ENCODE measurements at regions not wholly inside any gene's neighbourhood (a gene's known extent, or its start where the extent isn't known, plus 50 kb on each side); places are given as distances from the start of the nearest gene placed in this dataset.

DNA sequence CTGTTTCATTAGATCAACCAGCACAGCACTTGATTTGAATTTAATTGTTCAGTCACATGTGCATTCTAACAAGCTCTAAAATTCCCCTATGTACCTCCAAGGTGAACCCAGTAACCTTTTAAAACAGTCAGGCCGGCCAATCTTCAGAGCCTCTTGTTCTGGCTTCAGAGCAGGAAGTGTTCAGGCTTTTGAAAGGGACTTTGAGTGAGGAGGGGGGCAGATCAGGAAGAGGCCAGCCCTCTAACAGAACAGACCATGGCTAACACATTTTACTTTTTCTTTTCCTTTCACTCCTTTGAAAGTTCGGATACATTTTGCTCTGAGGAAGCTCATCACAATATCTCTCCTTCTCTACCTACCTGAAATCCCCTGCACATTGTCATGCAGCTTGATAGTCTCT is 390.3 kb downstream of the TBC1D4 start:
- Histone ChIP-seq H2AFZ (ENCODE audit: low read length, unreplicated experiment) (no peak overlapping the region), H3K27ac (ENCODE audit: low read depth, low read length) (no peak overlapping the region), H3K79me2 (ENCODE audit: control insufficient read depth, insufficient read depth, low read length, unreplicated experiment) (no peaks in the 10 kb centered on the region), H3K4me3 (ENCODE audit: low read depth, low read length) (no peak overlapping the region), H3K36me3 (ENCODE audit: insufficient read depth, low read length) (no peaks in the 10 kb centered on the region), H3K4me1 (ENCODE audit: control insufficient read depth, insufficient read depth, low read length, unreplicated experiment) (no peaks in the 10 kb centered on the region), H3K27me3 (ENCODE audit: insufficient read depth, low read length) (no peaks in the 10 kb centered on the region)

DNA sequence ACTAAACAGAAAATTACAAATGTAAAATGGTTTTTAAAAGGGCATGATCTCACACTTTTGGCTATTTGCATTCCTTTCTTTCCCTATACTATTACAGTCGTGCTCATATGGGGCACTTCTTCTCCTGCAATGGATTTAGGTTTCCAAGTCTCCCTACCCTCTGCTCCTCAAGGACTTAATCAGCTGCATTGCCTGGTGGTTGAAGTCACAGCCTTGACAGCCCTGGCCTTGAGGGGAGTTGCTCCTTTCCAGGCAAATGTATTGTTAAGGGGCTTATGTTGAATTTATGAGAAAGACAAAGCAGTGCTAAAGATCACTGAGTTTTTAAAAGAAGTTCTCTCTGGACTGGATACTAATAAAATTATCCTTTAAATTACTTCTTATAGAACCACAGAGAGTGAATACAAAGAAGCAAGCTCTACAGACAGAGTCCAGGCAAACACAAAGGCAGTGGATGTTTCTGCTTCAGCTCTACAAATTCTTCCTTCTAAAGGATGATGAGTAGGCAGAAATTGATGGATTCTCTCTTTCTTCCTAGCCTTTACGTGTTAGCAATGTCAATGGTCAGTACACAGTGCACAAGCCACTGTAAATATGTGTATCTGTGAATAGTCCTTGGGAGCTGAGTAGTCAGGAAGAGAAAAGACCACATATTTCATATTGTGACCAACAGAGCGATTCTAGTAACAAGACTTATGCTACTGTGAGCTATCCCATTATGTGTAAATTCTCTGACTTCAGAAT is 390.9 kb downstream of the TBC1D4 start:
- no peaks in the 10 kb centered on the region for H3K36me3 ChIP-seq (ENCODE audit: insufficient read depth, low read length)
- no peak overlapping the region for H3K27ac ChIP-seq (ENCODE audit: low read depth, low read length)
- H3K27me3 ChIP-seq (ENCODE audit: insufficient read depth, low read length): no peaks in the 10 kb centered on the region
- H3K4me1 ChIP-seq (ENCODE audit: control insufficient read depth, insufficient read depth, low read length, unreplicated experiment): no peaks in the 10 kb centered on the region
- no peaks in the 10 kb centered on the region for H3K79me2 ChIP-seq (ENCODE audit: control insufficient read depth, insufficient read depth, low read length, unreplicated experiment)
- no peak overlapping the region for H3K4me3 ChIP-seq (ENCODE audit: low read depth, low read length)
- no peak overlapping the region for H2AFZ ChIP-seq (ENCODE audit: low read length, unreplicated experiment)

DNA sequence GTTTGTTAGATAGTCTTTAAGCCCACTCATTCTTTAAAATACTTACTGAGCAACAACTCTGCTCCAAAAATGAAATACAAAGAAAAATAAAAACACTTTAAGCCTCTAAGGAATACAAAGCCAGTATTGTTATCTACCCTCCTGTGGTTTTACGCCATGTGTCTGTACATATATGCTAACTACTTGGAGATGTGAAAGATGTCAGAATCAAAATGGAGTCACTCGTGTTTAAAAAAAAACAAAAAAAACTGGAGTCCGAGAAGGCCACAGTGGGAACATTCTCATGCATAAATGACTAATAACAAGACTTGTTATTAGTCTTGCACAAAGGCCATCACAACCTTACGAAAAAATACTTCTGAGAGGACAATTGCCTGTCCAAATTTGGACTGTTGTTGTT is 393.1 kb downstream of the TBC1D4 start:
- no peak overlapping the region for H2AFZ ChIP-seq (ENCODE audit: low read length, unreplicated experiment)
- H3K79me2 ChIP-seq (ENCODE audit: control insufficient read depth, insufficient read depth, low read length, unreplicated experiment): no peaks in the 10 kb centered on the region
- no peak overlapping the region for H3K27ac ChIP-seq (ENCODE audit: low read depth, low read length)
- no peaks in the 10 kb centered on the region for H3K4me1 ChIP-seq (ENCODE audit: control insufficient read depth, insufficient read depth, low read length, unreplicated experiment)
- H3K4me3 ChIP-seq (ENCODE audit: low read depth, low read length): no peak overlapping the region
- H3K36me3 ChIP-seq (ENCODE audit: insufficient read depth, low read length): no peaks in the 10 kb centered on the region
- no peaks in the 10 kb centered on the region for H3K27me3 ChIP-seq (ENCODE audit: insufficient read depth, low read length)

DNA sequence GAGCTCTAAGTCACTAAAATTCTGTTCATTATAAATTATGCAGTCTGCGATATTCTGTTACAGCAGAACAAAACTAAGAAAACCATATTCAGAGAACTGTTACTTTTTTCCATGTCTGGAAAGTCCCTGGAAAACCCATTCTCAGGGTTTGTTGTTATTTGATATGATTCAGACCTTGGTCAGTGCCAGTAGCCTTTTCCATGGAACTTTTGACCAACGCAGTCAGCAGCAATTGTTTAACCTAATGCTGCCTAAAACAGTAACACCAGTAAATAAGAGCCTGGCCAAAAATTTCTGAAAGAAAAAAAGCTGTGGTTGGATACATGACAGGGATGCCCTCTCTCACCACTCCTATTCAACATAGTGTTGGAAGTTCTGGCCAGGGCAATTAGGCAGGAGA is 402.7 kb downstream of the TBC1D4 start:
- no peaks in the 10 kb centered on the region for H3K79me2 ChIP-seq (ENCODE audit: control insufficient read depth, insufficient read depth, low read length, unreplicated experiment)
- H3K27ac ChIP-seq (ENCODE audit: low read depth, low read length): peak overlapping the region; percentile 59; the same call in 1 of the 2 replicates
- H3K36me3 ChIP-seq (ENCODE audit: insufficient read depth, low read length): no peaks in the 10 kb centered on the region
- peaks cover 4% of the 10 kb centered on the region for H3K4me1 ChIP-seq (ENCODE audit: control insufficient read depth, insufficient read depth, low read length, unreplicated experiment)
- H2AFZ ChIP-seq (ENCODE audit: low read length, unreplicated experiment): no peak overlapping the region
- H3K4me3 ChIP-seq (ENCODE audit: low read depth, low read length): no peak overlapping the region
- H3K27me3 ChIP-seq (ENCODE audit: insufficient read depth, low read length): no peaks in the 10 kb centered on the region

DNA sequence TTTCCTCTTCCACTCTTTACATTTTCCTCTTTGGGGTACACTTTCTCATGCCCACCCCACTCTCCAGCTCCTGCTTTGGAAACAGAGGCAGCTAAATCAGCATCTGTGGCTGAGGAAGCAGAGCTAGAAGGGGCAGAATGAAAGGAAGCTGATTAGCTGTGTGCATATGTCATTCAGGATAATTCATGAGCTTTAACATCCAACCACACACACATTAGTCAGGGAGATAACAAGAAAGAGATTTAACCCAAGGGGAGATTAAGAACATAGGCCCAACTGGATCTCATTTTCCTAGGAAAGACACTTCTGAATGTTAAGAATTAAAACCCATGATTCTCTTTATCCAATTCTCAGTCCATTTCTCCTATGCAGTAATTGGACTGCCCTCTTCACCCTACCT is 405.5 kb downstream of the TBC1D4 start:
- Histone ChIP-seq H3K27ac (ENCODE audit: low read depth, low read length) (no peak overlapping the region), H3K79me2 (ENCODE audit: control insufficient read depth, insufficient read depth, low read length, unreplicated experiment) (no peaks in the 10 kb centered on the region), H3K36me3 (ENCODE audit: insufficient read depth, low read length) (no peaks in the 10 kb centered on the region), H3K27me3 (ENCODE audit: insufficient read depth, low read length) (no peaks in the 10 kb centered on the region), H3K4me3 (ENCODE audit: low read depth, low read length) (no peak overlapping the region), H3K4me1 (ENCODE audit: control insufficient read depth, insufficient read depth, low read length, unreplicated experiment) (peaks cover 4% of the 10 kb centered on the region), H2AFZ (ENCODE audit: low read length, unreplicated experiment) (no peak overlapping the region)

DNA sequence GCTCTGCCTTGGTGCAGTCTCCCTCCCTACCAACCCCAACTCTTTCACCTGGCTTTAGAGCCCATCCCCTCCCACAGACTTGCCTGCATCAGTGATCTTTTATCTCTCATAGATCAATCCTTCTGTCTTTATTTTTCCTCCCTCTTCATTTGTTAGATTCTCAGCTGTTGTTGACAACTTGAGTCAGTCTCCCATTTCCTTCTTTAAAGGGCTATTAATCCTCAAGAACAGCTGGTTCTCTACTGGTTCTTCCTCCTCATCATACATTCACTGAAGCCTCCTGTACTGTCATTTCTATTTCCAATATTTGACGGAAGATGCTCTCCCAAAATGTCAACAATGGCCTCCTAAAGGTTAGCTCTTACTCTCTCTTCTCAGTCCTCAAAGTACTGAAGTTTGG is 408.2 kb downstream of the TBC1D4 start:
- Histone ChIP-seq H3K27ac (ENCODE audit: low read depth, low read length) (no peak overlapping the region), H3K4me1 (ENCODE audit: control insufficient read depth, insufficient read depth, low read length, unreplicated experiment) (peaks cover under 1% of the 10 kb centered on the region), H3K36me3 (ENCODE audit: insufficient read depth, low read length) (no peaks in the 10 kb centered on the region), H2AFZ (ENCODE audit: low read length, unreplicated experiment) (no peak overlapping the region), H3K27me3 (ENCODE audit: insufficient read depth, low read length) (no peaks in the 10 kb centered on the region), H3K4me3 (ENCODE audit: low read depth, low read length) (no peak overlapping the region), H3K79me2 (ENCODE audit: control insufficient read depth, insufficient read depth, low read length, unreplicated experiment) (no peaks in the 10 kb centered on the region)

DNA sequence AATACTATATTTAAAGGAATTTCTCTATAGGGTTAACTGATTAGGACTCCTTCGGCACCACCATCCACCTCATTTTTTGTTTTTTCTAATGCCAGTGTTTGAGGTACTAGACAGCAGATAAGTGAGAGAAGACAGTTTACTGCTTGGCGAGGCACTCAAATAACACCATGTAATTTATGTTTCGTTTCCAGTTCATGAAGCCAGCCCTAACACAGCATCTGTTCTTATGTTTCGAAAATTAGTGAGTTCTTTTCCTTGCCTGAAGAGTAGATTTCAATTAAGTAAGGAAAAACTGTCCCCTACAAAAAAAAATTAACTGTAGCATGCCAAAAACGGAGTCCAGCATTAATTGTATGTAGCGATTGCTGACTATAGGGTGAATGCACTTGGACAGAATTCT is 409.1 kb downstream of the TBC1D4 start:
- no peaks in the 10 kb centered on the region for H3K4me1 ChIP-seq (ENCODE audit: control insufficient read depth, insufficient read depth, low read length, unreplicated experiment)
- no peak overlapping the region for H3K27ac ChIP-seq (ENCODE audit: low read depth, low read length)
- H3K27me3 ChIP-seq (ENCODE audit: insufficient read depth, low read length): no peaks in the 10 kb centered on the region
- H3K4me3 ChIP-seq (ENCODE audit: low read depth, low read length): no peak overlapping the region
- H3K79me2 ChIP-seq (ENCODE audit: control insufficient read depth, insufficient read depth, low read length, unreplicated experiment): no peaks in the 10 kb centered on the region
- H3K36me3 ChIP-seq (ENCODE audit: insufficient read depth, low read length): no peaks in the 10 kb centered on the region
- H2AFZ ChIP-seq (ENCODE audit: low read length, unreplicated experiment): no peak overlapping the region

DNA sequence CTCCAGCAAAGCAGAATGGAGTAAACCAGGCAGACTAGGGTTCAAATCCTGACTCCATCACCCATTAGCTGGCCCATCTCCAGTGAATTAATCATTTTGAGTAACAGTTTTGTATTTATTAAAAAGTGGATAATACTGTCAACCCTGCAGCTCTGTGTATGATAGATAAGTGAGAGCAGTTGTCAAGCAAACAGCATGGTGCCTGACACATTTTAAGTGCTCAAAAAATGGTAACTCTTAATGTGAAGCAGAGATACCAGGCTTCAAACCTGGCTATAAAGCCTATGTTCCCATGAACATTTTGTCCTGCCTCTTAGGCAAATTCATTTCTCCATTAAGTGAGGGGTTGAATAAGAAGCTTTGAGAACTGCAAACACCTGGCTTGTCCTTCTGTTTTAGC is 409.6 kb downstream of the TBC1D4 start:
- H3K36me3 ChIP-seq (ENCODE audit: insufficient read depth, low read length): no peaks in the 10 kb centered on the region
- H3K27me3 ChIP-seq (ENCODE audit: insufficient read depth, low read length): no peaks in the 10 kb centered on the region
- no peak overlapping the region for H3K4me3 ChIP-seq (ENCODE audit: low read depth, low read length)
- H2AFZ ChIP-seq (ENCODE audit: low read length, unreplicated experiment): no peak overlapping the region
- no peaks in the 10 kb centered on the region for H3K4me1 ChIP-seq (ENCODE audit: control insufficient read depth, insufficient read depth, low read length, unreplicated experiment)
- H3K79me2 ChIP-seq (ENCODE audit: control insufficient read depth, insufficient read depth, low read length, unreplicated experiment): no peaks in the 10 kb centered on the region
- H3K27ac ChIP-seq (ENCODE audit: low read depth, low read length): no peak overlapping the region

DNA sequence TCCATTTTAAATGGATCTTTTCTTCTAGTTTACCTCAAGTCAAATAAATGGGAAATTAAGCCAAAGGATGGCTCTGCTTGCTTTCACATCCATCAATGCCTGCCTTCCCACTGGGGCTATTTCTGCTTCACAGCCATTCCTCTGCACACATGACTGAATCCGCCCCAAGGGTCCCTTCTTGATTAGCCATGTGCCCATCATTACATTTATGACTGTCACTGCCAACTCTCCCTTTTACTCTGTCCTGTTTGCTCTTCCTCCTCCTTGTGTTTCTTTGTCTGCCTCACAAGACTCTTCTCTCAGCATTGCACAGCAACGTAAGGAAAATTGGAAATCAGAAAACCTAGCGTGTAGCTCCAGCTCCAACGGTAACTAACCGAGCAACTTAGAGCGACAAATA is 410.2 kb downstream of the TBC1D4 start:
- H3K36me3 ChIP-seq (ENCODE audit: insufficient read depth, low read length): no peaks in the 10 kb centered on the region
- no peak overlapping the region for H3K27ac ChIP-seq (ENCODE audit: low read depth, low read length)
- no peak overlapping the region for H3K4me3 ChIP-seq (ENCODE audit: low read depth, low read length)
- no peak overlapping the region for H2AFZ ChIP-seq (ENCODE audit: low read length, unreplicated experiment)
- no peaks in the 10 kb centered on the region for H3K79me2 ChIP-seq (ENCODE audit: control insufficient read depth, insufficient read depth, low read length, unreplicated experiment)
- no peaks in the 10 kb centered on the region for H3K27me3 ChIP-seq (ENCODE audit: insufficient read depth, low read length)
- no peaks in the 10 kb centered on the region for H3K4me1 ChIP-seq (ENCODE audit: control insufficient read depth, insufficient read depth, low read length, unreplicated experiment)

DNA sequence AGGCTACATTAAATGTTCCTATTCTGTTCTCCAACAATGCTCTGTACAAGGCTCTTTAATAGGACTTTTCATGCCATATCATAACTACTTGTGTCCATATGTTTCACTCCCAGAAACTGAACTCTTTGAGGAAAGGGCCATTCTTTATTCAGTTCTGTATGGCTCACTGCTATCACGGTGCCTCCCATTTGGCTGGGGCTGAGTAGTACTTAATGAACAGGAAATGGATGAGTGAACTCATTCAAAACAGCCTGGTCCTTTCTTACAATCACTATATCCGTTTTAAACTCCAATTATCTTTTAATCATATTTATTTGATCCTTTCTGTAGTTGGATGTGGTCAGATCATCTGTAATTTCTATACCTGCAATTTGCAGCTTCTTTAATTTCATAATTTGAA is 410.6 kb downstream of the TBC1D4 start:
- Histone ChIP-seq H3K27me3 (ENCODE audit: insufficient read depth, low read length) (no peaks in the 10 kb centered on the region), H2AFZ (ENCODE audit: low read length, unreplicated experiment) (no peak overlapping the region), H3K36me3 (ENCODE audit: insufficient read depth, low read length) (no peaks in the 10 kb centered on the region), H3K79me2 (ENCODE audit: control insufficient read depth, insufficient read depth, low read length, unreplicated experiment) (no peaks in the 10 kb centered on the region), H3K4me1 (ENCODE audit: control insufficient read depth, insufficient read depth, low read length, unreplicated experiment) (no peaks in the 10 kb centered on the region), H3K27ac (ENCODE audit: low read depth, low read length) (no peak overlapping the region), H3K4me3 (ENCODE audit: low read depth, low read length) (no peak overlapping the region)

DNA sequence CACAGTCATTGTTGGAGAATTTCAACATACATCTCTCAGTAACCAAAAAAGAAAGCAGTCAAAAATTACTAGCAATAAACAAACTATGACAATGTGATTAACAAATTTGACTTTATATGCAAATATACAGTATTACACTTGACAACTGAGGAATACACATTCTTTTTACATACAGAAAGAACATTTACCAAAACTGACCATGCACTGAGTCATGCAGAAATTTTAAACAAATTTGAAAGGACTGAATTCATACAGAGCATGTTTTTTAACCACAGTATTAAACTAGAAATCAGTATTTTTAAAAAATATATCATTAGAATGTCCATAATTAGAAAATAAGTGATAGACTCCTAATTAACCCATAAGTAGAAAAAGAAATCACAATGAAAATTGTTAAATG is 420.1 kb downstream of the TBC1D4 start:
- no peak overlapping the region for H3K27ac ChIP-seq (ENCODE audit: low read depth, low read length)
- H3K79me2 ChIP-seq (ENCODE audit: control insufficient read depth, insufficient read depth, low read length, unreplicated experiment): no peaks in the 10 kb centered on the region
- H3K4me3 ChIP-seq (ENCODE audit: low read depth, low read length): no peak overlapping the region
- no peaks in the 10 kb centered on the region for H3K4me1 ChIP-seq (ENCODE audit: control insufficient read depth, insufficient read depth, low read length, unreplicated experiment)
- no peaks in the 10 kb centered on the region for H3K36me3 ChIP-seq (ENCODE audit: insufficient read depth, low read length)
- H3K27me3 ChIP-seq (ENCODE audit: insufficient read depth, low read length): no peaks in the 10 kb centered on the region
- H2AFZ ChIP-seq (ENCODE audit: low read length, unreplicated experiment): no peak overlapping the region

Data from ACC112 (cell line).